Muscle layer of duodenum (tissue), 2 donors: ENCODE measurements at regions not wholly inside any gene's neighbourhood (a gene's known extent, or its start where the extent isn't known, plus 50 kb on each side); places are given as distances from the start of the nearest gene placed in this dataset.
"Not testable (repeated sequence)": the region's sequence is repeated elsewhere in the genome, so short reads cannot be mapped to it uniquely, and the experiment has no call there.

ENCODE experiments used
- H3K27ac ChIP-seq: one replicate; pipeline ENCODE4 v1.7.0; 2013; ENCODE audit warnings: mild to moderate bottlenecking, low read length
- H3K27me3 ChIP-seq: one replicate; pipeline ENCODE4 v1.7.0; 2013; ENCODE audit warnings: low read depth, mild to moderate bottlenecking, control low read depth, low read length
- H3K36me3 ChIP-seq, 2 donors: one replicate each; pipeline ENCODE4 v1.7.0; 2013; ENCODE audit warnings: low read length in 2 of 2, control low read depth in 1 of 2, mild to moderate bottlenecking in 1 of 2; ENCODE audit not compliant: insufficient read depth in 2 of 2, control insufficient read depth in 1 of 2
- H3K4me1 ChIP-seq, 2 donors: one replicate each; pipeline ENCODE4 v1.7.0; 2013; ENCODE audit warnings: low read length in 2 of 2, mild to moderate bottlenecking in 2 of 2, control low read depth in 1 of 2, moderate library complexity in 1 of 2; ENCODE audit not compliant: insufficient read depth in 2 of 2, control insufficient read depth in 1 of 2
- H3K4me3 ChIP-seq, 2 donors: one replicate each; pipeline ENCODE4 v1.7.0; 2013; ENCODE audit warnings: low read length in 2 of 2, low read depth in 1 of 2, mild to moderate bottlenecking in 1 of 2
- H3K9me3 ChIP-seq, 2 donors: one replicate each; pipeline ENCODE4 v1.7.0; 2013; ENCODE audit warnings: low read length in 2 of 2, control low read depth in 1 of 2, mild to moderate bottlenecking in 1 of 2; ENCODE audit not compliant: control insufficient read depth in 1 of 2
- donor health status: healthy.

GRCh38 chr2:234391625-234392024, 105.3 kb downstream of the ARL4C start:
- no peak overlapping the region for H3K4me3 ChIP-seq
- no peaks in the 10 kb centered on the region for H3K27me3 ChIP-seq
- H3K36me3 ChIP-seq = no peaks in the 10 kb centered on the region
- H3K9me3 ChIP-seq = no peaks in the 10 kb centered on the region
- no peaks in the 10 kb centered on the region for H3K4me1 ChIP-seq
- H3K27ac ChIP-seq = no peak overlapping the region

GRCh38 chr2:234389661-234390060, 107.2 kb downstream of the ARL4C start:
- H3K36me3 ChIP-seq, H3K9me3 ChIP-seq, H3K27ac ChIP-seq, H3K4me3 ChIP-seq, H3K27me3 ChIP-seq, H3K4me1 ChIP-seq: not testable (repeated sequence)

- Histone ChIP-seq H3K36me3 (no peaks in the 10 kb centered on the region), H3K9me3 (no peaks in the 10 kb centered on the region), H3K4me1 (no peaks in the 10 kb centered on the region)
Observed at GRCh38 chr2:234388591-234388990, 108.3 kb downstream of the ARL4C start.

GRCh38 chr2:234386971-234387370, 109.9 kb downstream of the ARL4C start:
- H3K27me3 ChIP-seq = no peaks in the 10 kb centered on the region
- no peaks in the 10 kb centered on the region for H3K36me3 ChIP-seq
- H3K4me1 ChIP-seq = no peaks in the 10 kb centered on the region
- H3K9me3 ChIP-seq = no peaks in the 10 kb centered on the region
- no peak overlapping the region for H3K4me3 ChIP-seq
- H3K27ac ChIP-seq = no peak overlapping the region

More at GRCh38 chr2:234388591-234388990, 108.3 kb downstream of the ARL4C start:
- H3K4me3 ChIP-seq = no peak overlapping the region
- H3K27me3 ChIP-seq = no peaks in the 10 kb centered on the region
- H3K27ac ChIP-seq = no peak overlapping the region

- H3K27ac ChIP-seq = no peak overlapping the region
- H3K36me3 ChIP-seq = no peaks in the 10 kb centered on the region
- no peaks in the 10 kb centered on the region for H3K27me3 ChIP-seq
- no peak overlapping the region for H3K4me3 ChIP-seq
- H3K4me1 ChIP-seq = no peaks in the 10 kb centered on the region
- no peaks in the 10 kb centered on the region for H3K9me3 ChIP-seq
Observed at GRCh38 chr2:234382131-234382530, 114.8 kb downstream of the ARL4C start.

- not testable (repeated sequence) for H3K27me3 ChIP-seq, H3K36me3 ChIP-seq, H3K9me3 ChIP-seq, H3K4me3 ChIP-seq, H3K27ac ChIP-seq, H3K4me1 ChIP-seq
Observed at GRCh38 chr2:234378958-234379357, 117.9 kb downstream of the ARL4C start.

GRCh38 chr2:234378440-234378839, 118.4 kb downstream of the ARL4C start:
- no peak overlapping the region for H3K27ac ChIP-seq
- no peaks in the 10 kb centered on the region for H3K4me1 ChIP-seq
- H3K4me3 ChIP-seq = no peak overlapping the region
- H3K27me3 ChIP-seq = no peaks in the 10 kb centered on the region
- H3K36me3 ChIP-seq = no peaks in the 10 kb centered on the region
- H3K9me3 ChIP-seq = no peaks in the 10 kb centered on the region

- Histone ChIP-seq H3K27ac (no peak overlapping the region), H3K4me3 (no peak overlapping the region), H3K27me3 (no peaks in the 10 kb centered on the region), H3K4me1 (no peaks in the 10 kb centered on the region), H3K36me3 (no peaks in the 10 kb centered on the region), H3K9me3 (no peaks in the 10 kb centered on the region)
Observed at GRCh38 chr2:234377761-234378391, 119.0 kb downstream of the ARL4C start.

- Histone ChIP-seq H3K27me3 (no peaks in the 10 kb centered on the region), H3K9me3 (no peaks in the 10 kb centered on the region), H3K27ac (no peak overlapping the region), H3K36me3 (no peaks in the 10 kb centered on the region), H3K4me3 (no peak overlapping the region), H3K4me1 (no peaks in the 10 kb centered on the region)
Observed at GRCh38 chr2:234376229-234376628, 120.7 kb downstream of the ARL4C start.

GRCh38 chr2:234375176-234375880, 121.6 kb downstream of the ARL4C start:
- H3K27me3 ChIP-seq = no peaks in the 10 kb centered on the region
- H3K27ac ChIP-seq = no peak overlapping the region
- H3K9me3 ChIP-seq = no peaks in the 10 kb centered on the region

GRCh38 chr2:234374736-234375135, 122.1 kb downstream of the ARL4C start:
- no peaks in the 10 kb centered on the region for H3K27me3 ChIP-seq
- no peak overlapping the region for H3K27ac ChIP-seq
- H3K9me3 ChIP-seq = no peaks in the 10 kb centered on the region
- H3K4me1 ChIP-seq = no peaks in the 10 kb centered on the region
- H3K4me3 ChIP-seq = no peak overlapping the region
- H3K36me3 ChIP-seq = no peaks in the 10 kb centered on the region

More at GRCh38 chr2:234375176-234375880, 121.6 kb downstream of the ARL4C start:
- Histone ChIP-seq H3K4me1 (no peaks in the 10 kb centered on the region), H3K4me3 (no peak overlapping the region), H3K36me3 (no peaks in the 10 kb centered on the region)

- no peak overlapping the region for H3K27ac ChIP-seq
- no peaks in the 10 kb centered on the region for H3K36me3 ChIP-seq
- no peaks in the 10 kb centered on the region for H3K27me3 ChIP-seq
- H3K4me1 ChIP-seq = no peaks in the 10 kb centered on the region
- H3K4me3 ChIP-seq = no peak overlapping the region
- H3K9me3 ChIP-seq = no peaks in the 10 kb centered on the region
Observed at GRCh38 chr2:234374150-234374508, 122.8 kb downstream of the ARL4C start.
